Liver (tissue), 8 donors: ENCODE measurements at regions not wholly inside any gene's neighbourhood (a gene's known extent, or its start where the extent isn't known, plus 50 kb on each side); places are given as distances from the start of the nearest gene placed in this dataset.

Source experiments
- DNase-seq: peaks from one replicate; pipeline ENCODE4 v3.0.0-alpha.2; 2017; ENCODE audit warnings: low spot score
- H3K27ac ChIP-seq, 2 donors: one replicate each; pipeline ENCODE4 v1.7.0; 2013; ENCODE audit warnings: inconsistent platforms in 2 of 2, low read length in 2 of 2, control low read depth in 1 of 2, low read depth in 1 of 2, mild to moderate bottlenecking in 1 of 2
- H3K27me3 ChIP-seq, 4 donors: one replicate each; pipeline versions ENCODE4 v1.6.1 to v1.7.0; 2013; ENCODE audit warnings: low read length in 3 of 4, inconsistent platforms in 1 of 4, mild to moderate bottlenecking in 1 of 4, moderate library complexity in 1 of 4; ENCODE audit not compliant: control insufficient read depth in 4 of 4, insufficient read depth in 4 of 4
- H3K36me3 ChIP-seq, 4 donors: one replicate each; pipeline versions ENCODE4 v1.6.1 to v1.7.0; 2013; ENCODE audit warnings: low read length in 3 of 4, mild to moderate bottlenecking in 3 of 4, low read depth in 1 of 4, moderate library complexity in 1 of 4; ENCODE audit not compliant: control insufficient read depth in 4 of 4, insufficient read depth in 3 of 4
- H3K4me1 ChIP-seq, 4 donors: one replicate each; pipeline versions ENCODE4 v1.6.1 to v1.7.0; 2013; ENCODE audit warnings: low read length in 3 of 4, mild to moderate bottlenecking in 3 of 4, moderate library complexity in 1 of 4; ENCODE audit not compliant: control insufficient read depth in 4 of 4, insufficient read depth in 4 of 4
- H3K4me3 ChIP-seq, 3 donors: one replicate each; pipeline versions ENCODE4 v1.6.1 to v1.7.0; 2013; ENCODE audit warnings: low read length in 3 of 3, control low read depth in 1 of 3, low read depth in 1 of 3, mild to moderate bottlenecking in 1 of 3
- H3K9ac ChIP-seq, 2 donors: one replicate each; pipeline ENCODE4 v1.7.0; 2013; ENCODE audit warnings: low read length in 2 of 2, mild to moderate bottlenecking in 2 of 2, moderate library complexity in 2 of 2, control low read depth in 1 of 2, low read depth in 1 of 2
- H3K9me3 ChIP-seq, 4 donors: one replicate each; pipeline versions ENCODE4 v1.6.1 to v1.7.0; 2013; ENCODE audit warnings: low read length in 3 of 4; ENCODE audit not compliant: control insufficient read depth in 4 of 4
- ATF3 ChIP-seq: IDR thresholded peaks from 2 replicates; pipeline ENCODE4 v1.6.1; 2016; ENCODE audit warnings: antibody characterized with exemption
- CTCF ChIP-seq: fragments of 150-350 bp; IDR thresholded peaks from 2 replicates; pipeline ENCODE4 v1.5.1; 2017; ENCODE audit warnings: improper control_type of control experiment, low read depth, low read length; ENCODE audit not compliant: missing input control
- EGR1 ChIP-seq, 2 donors: IDR thresholded peaks; 2 replicates each; pipeline ENCODE4 v1.6.1; 2016 to 2018; ENCODE audit warnings: antibody characterized with exemption in 2 of 2, low read depth in 2 of 2
- FOXA1 ChIP-seq: IDR thresholded peaks from 2 replicates; pipeline ENCODE4 v1.6.1; 2016; ENCODE audit warnings: antibody characterized with exemption
- FOXA2 ChIP-seq: IDR thresholded peaks from 2 replicates; pipeline ENCODE4 v1.6.1; 2016; ENCODE audit warnings: antibody characterized with exemption
- GABPA ChIP-seq, 2 donors: IDR thresholded peaks in 1 of 2; conservative IDR thresholded peaks in 1 of 2; 2 replicates each; pipeline ENCODE4 v1.6.1; 2016; ENCODE audit warnings: antibody characterized with exemption in 2 of 2, mild to moderate bottlenecking in 1 of 2, moderate library complexity in 1 of 2
- HNF4A ChIP-seq, 2 donors: conservative IDR thresholded peaks; 2 replicates each; pipeline ENCODE4 v1.6.1; 2016; ENCODE audit warnings: antibody characterized with exemption in 2 of 2, mild to moderate bottlenecking in 2 of 2
- HNF4G ChIP-seq: IDR thresholded peaks from 2 replicates; pipeline ENCODE4 v1.6.1; 2016; ENCODE audit warnings: antibody characterized with exemption
- JUND ChIP-seq, 2 donors: IDR thresholded peaks; 2 replicates each; pipeline ENCODE4 v1.6.1; 2016; ENCODE audit warnings: antibody characterized with exemption in 2 of 2
- NR2F2 ChIP-seq: IDR thresholded peaks from 2 replicates; pipeline ENCODE4 v1.6.1; 2016; ENCODE audit warnings: antibody characterized with exemption
- RAD21 ChIP-seq, 2 donors: IDR thresholded peaks; 2 replicates each; pipeline ENCODE4 v1.6.1; 2016; ENCODE audit warnings: antibody characterized with exemption in 2 of 2, mild to moderate bottlenecking in 2 of 2
- REST ChIP-seq: IDR thresholded peaks from 2 replicates; pipeline ENCODE4 v1.6.1; 2016; ENCODE audit warnings: antibody characterized with exemption, mild to moderate bottlenecking
- RXRA ChIP-seq, 2 donors: IDR thresholded peaks; 2 replicates each; pipeline ENCODE4 v1.6.1; 2017 to 2018; ENCODE audit warnings: antibody characterized with exemption in 2 of 2, mild to moderate bottlenecking in 1 of 2
- SP1 ChIP-seq: IDR thresholded peaks from 2 replicates; pipeline ENCODE4 v1.6.1; 2018; ENCODE audit warnings: antibody characterized with exemption, mild to moderate bottlenecking
- TAF1 ChIP-seq: conservative IDR thresholded peaks from 2 replicates; pipeline ENCODE4 v1.6.1; 2016; ENCODE audit warnings: antibody characterized with exemption, mild to moderate bottlenecking
- YY1 ChIP-seq: IDR thresholded peaks from 2 replicates; pipeline ENCODE4 v1.6.1; 2016; ENCODE audit warnings: antibody characterized with exemption, mild to moderate bottlenecking
- ZBTB33 ChIP-seq: IDR thresholded peaks from 2 replicates; pipeline ENCODE4 v1.6.1; 2016; ENCODE audit warnings: antibody characterized with exemption
- WGBS: extraction: QIAGEN DNeasy Blood & Tissue Kit; methylation state at CpG from one replicate; pipeline ENCODE4 v1.1.7; 2013; 5-methylcytosine and 5-hydroxymethylcytosine counted together
- TF ChIP-seq, protein P1 (sequence below): IDR thresholded peaks from 2 replicates; pipeline ENCODE4 v1.6.1; 2016; ENCODE audit warnings: antibody characterized with exemption
- donor health status: healthy.
- donor health status: healthy.
- donor health status: healthy.
- donor health status: healthy.
- donor health status: healthy.

DNA sequence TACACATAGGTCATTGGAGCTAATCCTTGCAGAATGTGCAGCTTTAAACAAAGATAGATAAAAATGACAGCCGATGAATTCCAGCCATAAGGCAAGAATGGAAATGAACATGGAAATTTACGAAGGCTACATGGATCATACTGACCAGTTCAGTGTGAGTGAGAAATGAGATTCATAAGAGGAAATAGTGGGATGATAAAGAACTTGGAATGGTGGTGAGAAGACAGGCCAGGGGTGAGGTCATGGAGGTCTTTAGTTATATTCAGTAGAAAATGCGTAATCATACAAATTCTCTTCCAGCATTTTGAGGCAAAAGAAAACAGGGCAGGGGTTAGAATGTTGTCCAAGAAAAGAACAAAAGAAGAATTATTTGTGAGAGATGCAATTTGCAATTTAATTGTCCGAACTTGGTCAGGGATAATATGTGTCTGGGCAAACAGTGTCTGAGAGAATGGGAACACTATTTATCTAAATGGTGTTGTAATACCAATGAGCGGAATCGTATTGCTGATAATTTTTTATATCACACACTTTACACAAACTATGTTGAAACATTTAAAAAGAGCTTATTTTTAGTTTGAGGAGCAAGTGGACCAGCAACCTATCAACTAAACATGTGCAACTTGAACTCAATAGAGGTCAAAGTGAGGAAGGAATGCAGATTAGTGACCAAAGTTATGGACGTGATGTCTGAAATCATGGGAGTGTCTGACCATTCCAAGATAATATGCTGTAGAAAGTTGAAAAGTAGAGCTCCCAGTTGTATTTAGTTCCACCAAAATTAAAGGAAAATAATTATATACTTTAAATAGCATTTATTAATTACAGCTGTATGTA lies 739.0 kb upstream of the NCAM2 start:
- H3K4me1 ChIP-seq: no peaks in the 10 kb centered on the region
- DNase-seq: no peak
- TF ChIP-seq NR2F2 (peak; percentile 16), RAD21 (IDR thresholded peaks at IDR 0.05) (no peak)
- H3K4me3 ChIP-seq: no peak overlapping the region
- WGBS: 69% methylated on average over 7 of the region's 7 CpGs
- H3K9me3 ChIP-seq: no peaks in the 10 kb centered on the region
- no peaks in the 10 kb centered on the region for H3K36me3 ChIP-seq
- no peaks in the 10 kb centered on the region for H3K27me3 ChIP-seq
- no peak overlapping the region for H3K9ac ChIP-seq
- no peak overlapping the region for H3K27ac ChIP-seq

DNA sequence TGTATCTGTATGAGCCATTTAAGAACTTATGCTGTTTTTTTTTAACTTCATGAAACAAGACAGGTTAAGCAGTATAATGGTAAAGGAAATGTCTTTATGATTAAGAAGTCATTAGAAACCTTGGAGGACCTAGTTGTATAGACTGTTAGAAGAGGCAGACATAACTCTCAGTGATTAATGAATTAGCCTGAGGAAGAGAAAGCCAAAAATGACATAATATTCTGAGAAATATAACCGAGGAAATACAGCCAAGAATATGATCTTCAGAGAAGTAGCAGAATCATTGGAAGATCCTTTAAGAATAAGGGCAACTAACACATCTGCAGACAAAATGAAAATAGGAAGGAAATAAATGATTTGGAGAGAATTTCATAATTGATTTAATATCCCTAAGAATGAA lies 738.1 kb upstream of the NCAM2 start:
- WGBS: 75% methylated on average over 1 of the region's 1 CpG
- DNase-seq: no peak
- H3K4me3 ChIP-seq: no peak overlapping the region
- H3K4me1 ChIP-seq: no peaks in the 10 kb centered on the region
- no peaks in the 10 kb centered on the region for H3K27me3 ChIP-seq
- H3K9ac ChIP-seq: no peak overlapping the region
- H3K36me3 ChIP-seq: no peaks in the 10 kb centered on the region
- TF ChIP-seq FOXA2 (no peak), ATF3 (no peak), EGR1 (IDR thresholded peaks at IDR 0.05; ENCODE audit: low read depth in 2 of 2) (no peak), JUND (IDR thresholded peaks at IDR 0.05) (no peak), RXRA (IDR thresholded peaks at IDR 0.05) (no peak), FOXA1 (no peak), YY1 (no peak)
- H3K27ac ChIP-seq: no peak overlapping the region
- H3K9me3 ChIP-seq: no peaks in the 10 kb centered on the region

- H3K9ac ChIP-seq: no peak overlapping the region
- no peaks in the 10 kb centered on the region for H3K4me1 ChIP-seq
- H3K9me3 ChIP-seq: no peaks in the 10 kb centered on the region
- H3K27me3 ChIP-seq: no peaks in the 10 kb centered on the region
- no peak for DNase-seq
- H3K36me3 ChIP-seq: no peaks in the 10 kb centered on the region
- no peak overlapping the region for H3K4me3 ChIP-seq
- 74% methylated on average over 5 of the region's 5 CpGs for WGBS
- TF ChIP-seq HNF4G (no peak), CTCF (no peak), SP1 (no peak), GABPA (IDR thresholded peaks at IDR 0.05 in 1 of 2, conservative IDR thresholded peaks at IDR 0.05 in 1 of 2) (no peak), ATF3 (no peak), ZBTB33 (no peak), FOXA1 (no peak), TAF1 (no peak), RXRA (IDR thresholded peaks at IDR 0.05) (no peak), NR2F2 (no peak), REST (no peak), JUND (IDR thresholded peaks at IDR 0.05) (no peak), HNF4A (conservative IDR thresholded peaks at IDR 0.05) (no peak), RAD21 (IDR thresholded peaks at IDR 0.05) (no peak)
- TF ChIP-seq, protein P1, sequence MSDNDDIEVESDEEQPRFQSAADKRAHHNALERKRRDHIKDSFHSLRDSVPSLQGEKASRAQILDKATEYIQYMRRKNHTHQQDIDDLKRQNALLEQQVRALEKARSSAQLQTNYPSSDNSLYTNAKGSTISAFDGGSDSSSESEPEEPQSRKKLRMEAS: no peak
- no peak overlapping the region for H3K27ac ChIP-seq
Measured at GRCh38 chr21:20261364-20261763, 736.8 kb upstream of the NCAM2 start.
